WTC11 (cell line): ENCODE measurements at regions not wholly inside any gene's neighbourhood (a gene's known extent, or its start where the extent isn't known, plus 50 kb on each side); places are given as distances from the start of the nearest gene placed in this dataset.

ENCODE experiments used
- ATAC-seq: fragments of 200-7000 bp; cut with Tn5 transposase; 2 replicates; pipeline ENCODE4 v1.10.0; 2021; ENCODE audit warnings: mild to moderate bottlenecking, moderate library complexity
- CTCF ChIA-PET: fragments of 300-600 bp; sonication (Branson Sonifier 250); formaldehyde crosslinking; loops from one replicate; lab custom pipeline; 2021; ENCODE audit warnings: antibody characterized with exemption; lab: Charles Lee
- POLR2A ChIA-PET: fragments of 350-600 bp; sonication (Branson Sonifier 250); formaldehyde crosslinking; loops from one replicate; lab custom pipeline; 2021; ENCODE audit warnings: antibody characterized with exemption; lab: Charles Lee
- DNase-seq: peaks from one replicate; pipeline ENCODE4 v3.0.0; 2021; ENCODE audit warnings: low spot score
- H3K27ac Mint-ChIP-seq: 2 replicates; pipeline ENCODE4 v1.8.0; 2021; ENCODE audit warnings: mixed read lengths
- H3K27me3 Mint-ChIP-seq: 2 replicates; pipeline ENCODE4 v1.8.0; 2021; ENCODE audit warnings: low read depth, mild to moderate bottlenecking, moderate library complexity, mixed read lengths
- H3K36me3 Mint-ChIP-seq: 2 replicates; pipeline ENCODE4 v1.8.0; 2021; ENCODE audit warnings: mixed read lengths
- H3K4me1 Mint-ChIP-seq: 2 replicates; pipeline ENCODE4 v1.8.0; 2022; ENCODE audit warnings: mixed read lengths
- H3K4me3 Mint-ChIP-seq: 2 replicates; pipeline ENCODE4 v1.8.0; 2021; ENCODE audit warnings: mild to moderate bottlenecking, moderate library complexity, mixed read lengths
- H3K9me3 Mint-ChIP-seq: 2 replicates; pipeline ENCODE4 v1.8.0; 2021; ENCODE audit warnings: mixed read lengths
- CBFB ChIP-seq: sonication (generic); formaldehyde crosslinking; IDR thresholded peaks from 2 replicates; pipeline ENCODE4 v1.8.1; 2022; ENCODE audit warnings: mild to moderate bottlenecking, low read depth, missing genetic modification reagents
- CTCF ChIP-seq: fragments of 200-600 bp; IDR thresholded peaks from 2 replicates; pipeline ENCODE4 v1.8.0; 2022; ENCODE audit warnings: antibody characterized with exemption
- E2F4 ChIP-seq: sonication (generic); formaldehyde crosslinking; IDR thresholded peaks from 2 replicates; pipeline ENCODE4 v1.8.1; 2022; ENCODE audit warnings: low read depth, mild to moderate bottlenecking, moderate library complexity, missing genetic modification reagents, borderline replicate concordance
- ELF4 ChIP-seq: sonication (generic); formaldehyde crosslinking; IDR thresholded peaks from 2 replicates; pipeline ENCODE4 v1.8.1; 2022; ENCODE audit warnings: low read depth, mild to moderate bottlenecking, moderate library complexity, missing genetic modification reagents
- EMX1 ChIP-seq: fragments of 250-450 bp; sonication (Bioruptor Pico); IDR thresholded peaks from 2 replicates; pipeline ENCODE4 v1.8.0; 2021; ENCODE audit warnings: mild to moderate bottlenecking
- ERG ChIP-seq: fragments of 250-450 bp; sonication (Bioruptor Pico); IDR thresholded peaks from 2 replicates; pipeline ENCODE4 v1.8.0; 2021; ENCODE audit warnings: mild to moderate bottlenecking
- ETV6 ChIP-seq: sonication (generic); formaldehyde crosslinking; IDR thresholded peaks from 2 replicates; pipeline ENCODE4 v1.8.1; 2022; ENCODE audit warnings: mild to moderate bottlenecking, missing genetic modification reagents
- FOXJ3 ChIP-seq: sonication (generic); formaldehyde crosslinking; IDR thresholded peaks from 2 replicates; pipeline ENCODE4 v1.9.0; 2021; ENCODE audit warnings: missing genetic modification reagents, mild to moderate bottlenecking, borderline replicate concordance
- GTF2I ChIP-seq: fragments of 250-450 bp; sonication (Bioruptor Pico); conservative IDR thresholded peaks from 2 replicates; pipeline ENCODE4 v1.4.0; 2021; ENCODE audit warnings: mild to moderate bottlenecking
- JUN ChIP-seq: sonication (generic); formaldehyde crosslinking; IDR thresholded peaks from 2 replicates; pipeline ENCODE4 v1.8.0; 2023; ENCODE audit warnings: mild to moderate bottlenecking, missing genetic modification reagents
- KAT7 ChIP-seq: sonication (generic); formaldehyde crosslinking; IDR thresholded peaks from 2 replicates; pipeline ENCODE4 v1.8.1; 2023; ENCODE audit warnings: missing genetic modification reagents, mild to moderate bottlenecking, borderline replicate concordance
- NFYB ChIP-seq: sonication (generic); formaldehyde crosslinking; conservative IDR thresholded peaks from 2 replicates; pipeline ENCODE4 v1.8.0; 2022; ENCODE audit warnings: low read depth, missing genetic modification reagents
- NR1H2 ChIP-seq: sonication (generic); formaldehyde crosslinking; IDR thresholded peaks from 2 replicates; pipeline ENCODE4 v1.9.0; 2021; ENCODE audit warnings: mild to moderate bottlenecking, moderate library complexity, missing genetic modification reagents
- PRDM15 ChIP-seq: sonication (generic); formaldehyde crosslinking; IDR thresholded peaks from 2 replicates; pipeline ENCODE4 v1.8.0; 2022; ENCODE audit warnings: missing genetic modification reagents
- PRRX2 ChIP-seq: fragments of 250-450 bp; sonication (Bioruptor Pico); IDR thresholded peaks from 2 replicates; pipeline ENCODE4 v1.8.0; 2021; ENCODE audit warnings: mild to moderate bottlenecking
- RELA ChIP-seq: sonication (generic); formaldehyde crosslinking; IDR thresholded peaks from 2 replicates; pipeline ENCODE4 v1.8.1; 2022; ENCODE audit warnings: missing genetic modification reagents, mild to moderate bottlenecking, borderline replicate concordance
- SOX15 ChIP-seq: fragments of 250-450 bp; sonication (Bioruptor Pico); IDR thresholded peaks from 2 replicates; pipeline ENCODE4 v1.9.0; 2021; ENCODE audit warnings: mild to moderate bottlenecking
- ZBTB21 ChIP-seq: sonication (generic); formaldehyde crosslinking; IDR thresholded peaks from 2 replicates; pipeline ENCODE4 v1.8.1; 2023; ENCODE audit warnings: mild to moderate bottlenecking, missing genetic modification reagents, borderline replicate concordance
- ZNF219 ChIP-seq: sonication (generic); formaldehyde crosslinking; IDR thresholded peaks from 2 replicates; pipeline ENCODE4 v1.8.0; 2023; ENCODE audit warnings: missing genetic modification reagents, mild to moderate bottlenecking, borderline replicate concordance
- ZNF232 ChIP-seq: sonication (generic); formaldehyde crosslinking; IDR thresholded peaks from 2 replicates; pipeline ENCODE4 v1.8.0; 2022; ENCODE audit warnings: mild to moderate bottlenecking, missing genetic modification reagents
- ZNF263 ChIP-seq: sonication (generic); formaldehyde crosslinking; IDR thresholded peaks from 2 replicates; pipeline ENCODE4 v1.8.1; 2022; ENCODE audit warnings: low read depth, mild to moderate bottlenecking, moderate library complexity, missing genetic modification reagents
- ZNF317 ChIP-seq: sonication (generic); formaldehyde crosslinking; IDR thresholded peaks from 2 replicates; pipeline ENCODE4 v1.8.1; 2023; ENCODE audit warnings: low read depth, mild to moderate bottlenecking, moderate library complexity, missing genetic modification reagents, borderline replicate concordance
- TF ChIP-seq, protein P1 (sequence below): sonication (generic); formaldehyde crosslinking; IDR thresholded peaks from 2 replicates; pipeline ENCODE4 v1.8.1; 2023; ENCODE audit warnings: mild to moderate bottlenecking, missing genetic modification reagents, moderate library complexity

DNA sequence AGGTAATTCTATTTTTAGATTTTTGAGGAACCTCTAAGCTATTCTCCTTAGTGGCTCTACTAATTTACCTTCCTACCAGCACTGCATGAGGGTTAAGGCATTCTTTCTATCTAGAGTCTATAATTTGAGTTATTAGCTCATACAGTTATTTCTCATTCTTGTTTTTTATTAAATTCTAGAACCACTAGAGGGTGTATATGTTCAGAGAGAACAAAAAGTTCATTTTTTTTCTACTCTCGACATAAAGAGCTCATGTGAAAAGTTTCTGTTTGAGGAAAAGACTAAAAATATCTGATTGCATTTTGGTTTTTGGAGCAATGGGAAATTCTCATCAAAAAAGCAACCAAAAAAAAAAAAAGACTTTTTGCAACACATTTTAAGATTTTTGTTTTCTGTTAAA, 57.0 kb upstream of the LRAT start (continued):
- no peak for TF ChIP-seq CBFB (CRISPR knock-in tag)
- TF ChIP-seq RELA (CRISPR knock-in tag), result no peak
- TF ChIP-seq FOXJ3 (CRISPR knock-in tag), result no peak
- no peak for TF ChIP-seq NR1H2
- TF ChIP-seq SOX15 (CRISPR knock-in tag), result no peak
- no peak for TF ChIP-seq ERG (CRISPR knock-in tag)
- no peak for TF ChIP-seq ZNF263
- TF ChIP-seq ELF4 (CRISPR knock-in tag), result no peak
- TF ChIP-seq ZBTB21 (CRISPR knock-in tag), result no peak
- TF ChIP-seq CTCF, result no peak
- no peak for TF ChIP-seq GTF2I (CRISPR knock-in tag)

DNA sequence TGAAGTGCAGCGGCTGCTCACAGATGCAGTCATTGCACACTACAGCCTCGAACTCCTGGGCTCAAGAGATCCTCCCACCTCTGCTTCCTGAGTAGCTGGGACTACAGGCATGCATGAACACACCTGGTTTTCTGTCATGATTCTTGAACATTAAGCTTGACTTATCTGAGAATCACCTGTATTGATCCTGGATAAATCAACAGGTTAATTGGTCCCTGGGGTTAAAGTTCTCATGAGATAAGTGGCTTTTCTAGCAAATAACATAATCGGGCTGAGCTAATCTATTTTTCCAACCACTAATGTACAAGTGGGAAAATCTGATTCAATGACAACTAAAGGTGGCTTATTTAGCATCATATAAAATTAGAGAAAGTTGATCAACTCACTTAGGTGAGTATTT, 56.0 kb upstream of the LRAT start:
- Mint-ChIP-seq H3K4me1 (no peaks in the 10 kb centered on the region), H3K9me3 (peaks cover 4% of the 10 kb centered on the region), H3K36me3 (no peaks in the 10 kb centered on the region), H3K27me3 (no peaks in the 10 kb centered on the region), H3K4me3 (no peak overlapping the region), H3K27ac (no peak overlapping the region)
- DNase-seq (no peak), ATAC-seq (no peak)
- POLR2A ChIA-PET, result no interaction called here
- TF ChIP-seq KAT7 (CRISPR knock-in tag), result no peak
- TF ChIP-seq ELF4 (CRISPR knock-in tag), result no peak
- TF ChIP-seq ETV6 (CRISPR knock-in tag), result no peak
- no peak for TF ChIP-seq EMX1 (CRISPR knock-in tag)
- TF ChIP-seq NFYB (CRISPR knock-in tag), result no peak
- CTCF ChIA-PET, result interaction anchor here (0.9 to 1.9 kb wide), 2 partner anchors 91 to 94 kb away, joined by 10 to 15 read pairs; partner anchors contain the start of gene RBM46

GRCh38 chr4:154691229-154691628, 52.6 kb upstream of the LRAT start:
- Mint-ChIP-seq H3K27me3 (no peaks in the 10 kb centered on the region), H3K36me3 (no peaks in the 10 kb centered on the region), H3K4me3 (no peak overlapping the region), H3K4me1 (no peaks in the 10 kb centered on the region; the same call in 1 of the 2 replicates), H3K9me3 (peaks cover 8% of the 10 kb centered on the region), H3K27ac (no peak overlapping the region)
- TF ChIP-seq ZNF317 (CRISPR knock-in tag), result no peak
- TF ChIP-seq E2F4 (CRISPR knock-in tag), result no peak
- no peak for TF ChIP-seq ELF4 (CRISPR knock-in tag)
- TF ChIP-seq ZNF232 (CRISPR knock-in tag), result no peak
- no peak for TF ChIP-seq CBFB (CRISPR knock-in tag)
- TF ChIP-seq, protein P1, sequence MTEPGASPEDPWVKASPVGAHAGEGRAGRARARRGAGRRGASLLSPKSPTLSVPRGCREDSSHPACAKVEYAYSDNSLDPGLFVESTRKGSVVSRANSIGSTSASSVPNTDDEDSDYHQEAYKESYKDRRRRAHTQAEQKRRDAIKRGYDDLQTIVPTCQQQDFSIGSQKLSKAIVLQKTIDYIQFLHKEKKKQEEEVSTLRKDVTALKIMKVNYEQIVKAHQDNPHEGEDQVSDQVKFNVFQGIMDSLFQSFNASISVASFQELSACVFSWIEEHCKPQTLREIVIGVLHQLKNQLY (CRISPR knock-in tag), result no peak
- TF ChIP-seq PRDM15 (CRISPR knock-in tag), result no peak
- TF ChIP-seq JUN (CRISPR knock-in tag), result no peak
- TF ChIP-seq ZNF219, result no peak
- no peak for TF ChIP-seq PRRX2 (CRISPR knock-in tag)
- ATAC-seq, result no peak
- CTCF ChIA-PET, result no interaction called here
- POLR2A ChIA-PET, result no interaction called here
- DNase-seq, result no peak
